Lower lobe of right lung (tissue), 2 donors: ENCODE measurements at regions not wholly inside any gene's neighbourhood (a gene's known extent, or its start where the extent isn't known, plus 50 kb on each side); places are given as distances from the start of the nearest gene placed in this dataset.

ENCODE experiments used
- ATAC-seq, 2 donors: fragments of 200-7000 bp; cut with Tn5 transposase; one replicate each; pipeline ENCODE4 v1.9.1; 2020 to 2022; ENCODE audit warnings: mild to moderate bottlenecking in 2 of 2, moderate library complexity in 2 of 2
- DNase-seq: peaks from one replicate; pipeline ENCODE4 v3.0.0-alpha.2; 2020
- H3K27ac ChIP-seq: fragments of 200-600 bp; one replicate; pipeline ENCODE4 v1.8.0; 2022
- H3K27me3 ChIP-seq: fragments of 200-600 bp; one replicate; pipeline ENCODE4 v1.8.0; 2022; ENCODE audit warnings: low read depth
- H3K36me3 ChIP-seq: fragments of 200-600 bp; one replicate; pipeline ENCODE4 v1.8.0; 2022; ENCODE audit warnings: mild to moderate bottlenecking
- H3K4me1 ChIP-seq: fragments of 200-600 bp; one replicate; pipeline ENCODE4 v1.8.0; 2022
- H3K4me3 ChIP-seq: fragments of 200-600 bp; one replicate; pipeline ENCODE4 v1.8.0; 2022; ENCODE audit warnings: mild to moderate bottlenecking
- H3K9me3 ChIP-seq: fragments of 200-600 bp; one replicate; pipeline ENCODE4 v1.8.0; 2022
- CTCF ChIP-seq: fragments of 200-600 bp; IDR thresholded peaks from one replicate; pipeline ENCODE4 v1.8.0; 2022; ENCODE audit warnings: antibody characterized with exemption, mild to moderate bottlenecking
- intact Hi-C: fragments of 100-400 bp; cut with DNase I; formaldehyde crosslinking; loops from one replicate; pipeline ENCODE4 v1.11.0; 2022
- donor health status: DM: no; HTN: yes; CAD: no; lungs with severe emphysema.

- intact Hi-C loops = no loop called here
- peaks cover 9% of the 10 kb centered on the region for H3K4me1 ChIP-seq
- DNase-seq (no peak), ATAC-seq (no peak)
- no peaks in the 10 kb centered on the region for H3K9me3 ChIP-seq
- no peak for TF ChIP-seq CTCF
- no peaks in the 10 kb centered on the region for H3K36me3 ChIP-seq
- no peak overlapping the region for H3K4me3 ChIP-seq
- no peak overlapping the region for H3K27ac ChIP-seq
- H3K27me3 ChIP-seq = no peaks in the 10 kb centered on the region
These were observed 361.6 kb downstream of the THBS2 start for GRCh38 chr6:168892031-168892430.

GRCh38 chr6:168890981-168891365 lies 362.7 kb downstream of the THBS2 start:
- H3K4me3 ChIP-seq = no peak overlapping the region
- no peak for DNase-seq
- H3K4me1 ChIP-seq = peaks cover 9% of the 10 kb centered on the region
- ATAC-seq = no peak
- H3K36me3 ChIP-seq = no peaks in the 10 kb centered on the region
- peaks cover 5% of the 10 kb centered on the region for H3K27me3 ChIP-seq
- intact Hi-C loops = no loop called here
- no peaks in the 10 kb centered on the region for H3K9me3 ChIP-seq
- no peak for TF ChIP-seq CTCF
- H3K27ac ChIP-seq = no peak overlapping the region

- ATAC-seq (no peak), DNase-seq (no peak)
- H3K27me3 ChIP-seq = peaks cover 5% of the 10 kb centered on the region
- no peak for TF ChIP-seq CTCF
- intact Hi-C loops = no loop called here
- H3K9me3 ChIP-seq = no peaks in the 10 kb centered on the region
- no peak overlapping the region for H3K4me3 ChIP-seq
- peaks cover 6% of the 10 kb centered on the region for H3K4me1 ChIP-seq
- H3K27ac ChIP-seq = no peak overlapping the region
- no peaks in the 10 kb centered on the region for H3K36me3 ChIP-seq
These were observed 363.2 kb downstream of the THBS2 start for GRCh38 chr6:168890306-168890980.

GRCh38 chr6:168888786-168889345 lies 364.8 kb downstream of the THBS2 start:
- Histone ChIP-seq H3K27ac (no peak overlapping the region), H3K4me3 (no peak overlapping the region), H3K36me3 (no peaks in the 10 kb centered on the region), H3K27me3 (peaks cover 11% of the 10 kb centered on the region), H3K9me3 (no peaks in the 10 kb centered on the region), H3K4me1 (peaks cover 10% of the 10 kb centered on the region)
- TF ChIP-seq CTCF = no peak
- DNase-seq (no peak), ATAC-seq (no peak)
- intact Hi-C loops = loop anchor here (10.0 kb wide), 1 partner anchor 524 kb away; no protein-coding TSS in a partner anchor

GRCh38 chr6:168888102-168888501 lies 365.5 kb downstream of the THBS2 start:
- DNase-seq = no peak
- ATAC-seq = no peak
- H3K4me3 ChIP-seq = no peak overlapping the region
- TF ChIP-seq CTCF = no peak
- no peaks in the 10 kb centered on the region for H3K36me3 ChIP-seq
- peaks cover 11% of the 10 kb centered on the region for H3K27me3 ChIP-seq
- H3K4me1 ChIP-seq = peaks cover 10% of the 10 kb centered on the region
- intact Hi-C loops = loop anchor here (10.0 kb wide), 1 partner anchor 523 kb away; no protein-coding TSS in a partner anchor
- no peak overlapping the region for H3K27ac ChIP-seq
- H3K9me3 ChIP-seq = no peaks in the 10 kb centered on the region
